ENCODE measurements at regions not wholly inside any gene's neighbourhood (a gene's known extent, or its start where the extent isn't known, plus 50 kb on each side); places are given as distances from the start of the nearest gene placed in this dataset.

DNA sequence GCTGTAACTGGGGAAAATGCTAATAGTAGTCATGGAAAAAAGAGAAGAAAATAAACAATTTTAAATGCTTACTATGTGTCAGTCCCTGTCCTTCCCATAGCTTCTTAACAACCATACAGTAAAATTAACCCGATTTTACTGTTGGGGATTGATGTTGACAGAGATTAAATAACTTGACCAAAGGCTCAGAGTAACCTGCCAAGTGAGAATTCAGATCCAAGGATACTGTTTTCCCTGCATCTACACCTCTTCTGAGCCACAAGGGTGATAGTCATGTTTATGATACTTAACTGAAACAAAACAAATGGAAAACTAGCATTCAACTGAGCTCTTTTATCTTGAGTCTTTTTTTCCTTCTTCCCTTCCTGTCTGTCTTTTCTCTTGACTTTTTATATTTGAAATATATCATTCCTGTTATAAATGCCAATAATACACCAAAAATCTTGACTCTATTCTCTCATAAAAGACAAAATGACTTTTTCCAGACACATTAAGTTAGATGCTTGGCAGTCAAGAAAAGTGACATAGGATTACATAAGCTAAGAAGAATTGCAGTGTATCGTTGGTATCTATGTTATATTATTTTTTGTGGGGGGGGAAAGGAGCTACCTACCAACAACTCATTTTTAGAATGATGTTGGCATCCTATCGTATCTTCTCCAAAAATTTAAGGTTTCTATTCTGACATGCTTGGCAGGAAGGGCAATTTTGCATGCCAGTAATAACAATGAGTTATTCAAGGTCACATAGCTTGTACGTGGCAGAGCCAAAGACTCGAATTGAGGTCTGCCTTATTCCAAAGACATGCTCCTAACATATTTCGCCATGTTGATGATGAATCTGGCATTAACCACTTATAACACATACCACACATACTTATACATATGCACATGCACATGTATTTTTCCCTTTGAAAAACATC lies 306.6 kb upstream of the KCNH8 start:
- TF ChIP-seq, protein P1, sequence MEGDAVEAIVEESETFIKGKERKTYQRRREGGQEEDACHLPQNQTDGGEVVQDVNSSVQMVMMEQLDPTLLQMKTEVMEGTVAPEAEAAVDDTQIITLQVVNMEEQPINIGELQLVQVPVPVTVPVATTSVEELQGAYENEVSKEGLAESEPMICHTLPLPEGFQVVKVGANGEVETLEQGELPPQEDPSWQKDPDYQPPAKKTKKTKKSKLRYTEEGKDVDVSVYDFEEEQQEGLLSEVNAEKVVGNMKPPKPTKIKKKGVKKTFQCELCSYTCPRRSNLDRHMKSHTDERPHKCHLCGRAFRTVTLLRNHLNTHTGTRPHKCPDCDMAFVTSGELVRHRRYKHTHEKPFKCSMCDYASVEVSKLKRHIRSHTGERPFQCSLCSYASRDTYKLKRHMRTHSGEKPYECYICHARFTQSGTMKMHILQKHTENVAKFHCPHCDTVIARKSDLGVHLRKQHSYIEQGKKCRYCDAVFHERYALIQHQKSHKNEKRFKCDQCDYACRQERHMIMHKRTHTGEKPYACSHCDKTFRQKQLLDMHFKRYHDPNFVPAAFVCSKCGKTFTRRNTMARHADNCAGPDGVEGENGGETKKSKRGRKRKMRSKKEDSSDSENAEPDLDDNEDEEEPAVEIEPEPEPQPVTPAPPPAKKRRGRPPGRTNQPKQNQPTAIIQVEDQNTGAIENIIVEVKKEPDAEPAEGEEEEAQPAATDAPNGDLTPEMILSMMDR (IDR thresholded peaks at IDR 0.05): no peak
- TF ChIP-seq POLR2A (IDR thresholded peaks at IDR 0.05): no peak

All from Peyer's patch (tissue), 4 donors.